ENCODE measurements at regions not wholly inside any gene's neighbourhood (a gene's known extent, or its start where the extent isn't known, plus 50 kb on each side); places are given as distances from the start of the nearest gene placed in this dataset.

DNA sequence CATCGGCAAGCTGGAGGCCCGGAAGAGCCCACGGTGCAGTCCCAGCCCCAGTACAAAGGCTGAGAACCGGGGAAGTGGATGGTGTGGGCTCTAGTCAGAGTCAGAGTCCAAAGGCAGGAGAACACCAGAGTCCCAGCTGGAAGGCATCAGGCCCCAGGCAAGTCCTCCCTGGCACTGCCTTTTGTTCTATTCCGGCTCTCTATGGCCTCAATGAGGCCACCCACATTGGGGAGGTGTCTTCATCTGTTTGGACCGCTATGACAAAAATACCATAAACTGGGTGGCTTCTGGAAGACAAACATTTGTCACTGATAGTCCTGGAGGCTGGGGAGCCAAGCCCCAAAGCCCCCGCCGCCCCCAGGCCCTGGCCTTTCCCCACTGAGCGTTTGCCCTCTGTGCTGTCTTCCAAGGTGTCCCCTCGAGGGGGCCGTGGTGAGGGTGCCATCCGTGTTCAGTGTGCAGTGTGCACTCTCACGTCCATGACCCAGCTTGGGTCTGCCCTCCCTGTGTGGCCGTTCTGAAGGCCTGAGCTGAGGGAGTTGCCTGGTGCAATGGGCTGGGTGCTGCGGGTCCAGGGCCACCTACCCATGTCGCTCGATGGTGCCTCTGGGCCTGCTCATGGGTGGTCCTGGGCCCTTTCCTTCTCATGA, 99.1 kb upstream of the PPP1R26 start:
- no peak for ATAC-seq (ENCODE audit: low read depth)
- 93% methylated on average over 17 of the region's 17 CpGs for WGBS (ENCODE audit: insufficient coverage)

DNA sequence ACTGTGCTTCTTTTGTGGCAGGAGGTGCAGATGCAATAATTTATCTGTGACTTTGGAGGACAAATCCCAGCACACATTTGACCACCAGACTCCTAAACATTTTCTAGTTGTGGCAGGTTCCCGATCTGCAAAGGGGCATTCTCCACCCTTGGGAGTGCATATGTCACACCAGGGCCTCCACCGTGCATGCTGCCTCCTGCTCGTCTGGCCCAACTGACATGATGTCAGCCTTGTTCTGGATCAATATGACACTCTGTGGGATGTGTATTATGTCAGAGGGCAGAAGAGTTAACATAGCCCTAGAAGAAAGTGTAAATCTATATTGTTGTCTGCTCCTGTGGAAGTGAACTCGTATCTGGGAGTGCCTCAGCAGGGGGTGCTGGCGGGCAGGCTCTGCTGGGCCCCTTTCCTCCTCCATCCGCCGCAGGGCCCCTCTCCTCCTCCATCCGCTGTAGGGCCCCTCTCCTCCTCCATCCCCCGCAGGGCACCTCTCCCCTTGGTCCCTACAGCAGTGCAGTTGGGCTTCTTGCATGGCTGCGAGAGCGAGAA, 97.7 kb upstream of the PPP1R26 start:
- no peak for ATAC-seq (ENCODE audit: low read depth)
- TF ChIP-seq, protein P1, sequence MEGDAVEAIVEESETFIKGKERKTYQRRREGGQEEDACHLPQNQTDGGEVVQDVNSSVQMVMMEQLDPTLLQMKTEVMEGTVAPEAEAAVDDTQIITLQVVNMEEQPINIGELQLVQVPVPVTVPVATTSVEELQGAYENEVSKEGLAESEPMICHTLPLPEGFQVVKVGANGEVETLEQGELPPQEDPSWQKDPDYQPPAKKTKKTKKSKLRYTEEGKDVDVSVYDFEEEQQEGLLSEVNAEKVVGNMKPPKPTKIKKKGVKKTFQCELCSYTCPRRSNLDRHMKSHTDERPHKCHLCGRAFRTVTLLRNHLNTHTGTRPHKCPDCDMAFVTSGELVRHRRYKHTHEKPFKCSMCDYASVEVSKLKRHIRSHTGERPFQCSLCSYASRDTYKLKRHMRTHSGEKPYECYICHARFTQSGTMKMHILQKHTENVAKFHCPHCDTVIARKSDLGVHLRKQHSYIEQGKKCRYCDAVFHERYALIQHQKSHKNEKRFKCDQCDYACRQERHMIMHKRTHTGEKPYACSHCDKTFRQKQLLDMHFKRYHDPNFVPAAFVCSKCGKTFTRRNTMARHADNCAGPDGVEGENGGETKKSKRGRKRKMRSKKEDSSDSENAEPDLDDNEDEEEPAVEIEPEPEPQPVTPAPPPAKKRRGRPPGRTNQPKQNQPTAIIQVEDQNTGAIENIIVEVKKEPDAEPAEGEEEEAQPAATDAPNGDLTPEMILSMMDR (IDR thresholded peaks at IDR 0.05) = no peak
- TF ChIP-seq EZH2 (IDR thresholded peaks at IDR 0.05; ENCODE audit: borderline replicate concordance, insufficient read depth, low read depth, low read length, poor library complexity, severe bottlenecking) = no peak
- WGBS (ENCODE audit: insufficient coverage) = 91% methylated on average over 9 of the region's 11 CpGs

More for the DNA sequence above, 99.1 kb upstream of the PPP1R26 start:
- Mint-ChIP-seq H3K4me3 (no peak overlapping the region), H3K9me3 (ENCODE audit: insufficient read depth) (no peaks in the 10 kb centered on the region), H3K27me3 (no peaks in the 10 kb centered on the region), H3K4me1 (no peaks in the 10 kb centered on the region), H3K27ac (no peak overlapping the region)
- H4K20me1 ChIP-seq (ENCODE audit: control insufficient read depth, insufficient read depth, low read length, poor library complexity, severe bottlenecking) = no peaks in the 10 kb centered on the region
- H3K4me1 ChIP-seq (ENCODE audit: control insufficient read depth in 2 of 2, insufficient read depth in 2 of 2, low read length in 2 of 2) = no peaks in the 10 kb centered on the region
- intact Hi-C loops (cut with micrococcal nuclease) = no loop called here
- POLR2A ChIA-PET = no interaction called here
- CTCF ChIA-PET = no interaction called here
- H3K9ac ChIP-seq (ENCODE audit: low read length) = no peak overlapping the region
- no peaks in the 10 kb centered on the region for H3K27me3 ChIP-seq (replicated peaks in 1 of 4; ENCODE audit: control extremely low read depth in 1 of 4, control insufficient read depth in 3 of 4, insufficient read depth in 4 of 4, low read length in 3 of 4)
- H3K4me2 ChIP-seq (replicated peaks; ENCODE audit: low read depth, low read length, poor library complexity, severe bottlenecking) = no peak overlapping the region
- peaks cover 0 to 9% (median 0%) of the 10 kb centered on the region in 3 donors for H3K9me3 ChIP-seq (ENCODE audit: control extremely low read depth in 1 of 3, control insufficient read depth in 2 of 3, insufficient read depth in 1 of 3, low read length in 2 of 3)
- H3K79me2 ChIP-seq (ENCODE audit: control insufficient read depth, insufficient read depth, low read length) = no peaks in the 10 kb centered on the region
- no peak overlapping the region for H3K4me3 ChIP-seq (ENCODE audit: control extremely low read depth in 1 of 5, extremely low read depth in 1 of 5, insufficient read depth in 1 of 5, low read depth in 2 of 5, low read length in 4 of 5)
- no peaks in the 10 kb centered on the region for H3K36me3 ChIP-seq (replicated peaks in 1 of 2; ENCODE audit: control extremely low read depth in 1 of 2, control insufficient read depth in 1 of 2, extremely low read depth in 1 of 2, insufficient read depth in 2 of 2, low read length in 1 of 2)
- H2AFZ ChIP-seq (ENCODE audit: insufficient read depth, low read depth, low read length, poor library complexity, severe bottlenecking) = no peak overlapping the region
- TF ChIP-seq, protein P1 (IDR thresholded peaks at IDR 0.05) = no peak
- TF ChIP-seq EZH2 (IDR thresholded peaks at IDR 0.05; ENCODE audit: borderline replicate concordance, insufficient read depth, low read depth, low read length, poor library complexity, severe bottlenecking) = no peak
- DNase-seq = no peak
- H3K27ac ChIP-seq (ENCODE audit: low read length in 2 of 2) = no peak overlapping the region

More for the DNA sequence above, 97.7 kb upstream of the PPP1R26 start:
- Mint-ChIP-seq H3K4me3 (no peak overlapping the region), H3K27ac (no peak overlapping the region), H3K4me1 (no peaks in the 10 kb centered on the region), H3K27me3 (no peaks in the 10 kb centered on the region), H3K9me3 (ENCODE audit: insufficient read depth) (no peaks in the 10 kb centered on the region)
- H3K9me3 ChIP-seq (ENCODE audit: control extremely low read depth in 1 of 3, control insufficient read depth in 2 of 3, insufficient read depth in 1 of 3, low read length in 2 of 3) = peaks cover 0 to 13% (median 0%) of the 10 kb centered on the region in 3 donors
- no peaks in the 10 kb centered on the region for H3K36me3 ChIP-seq (replicated peaks in 1 of 2; ENCODE audit: control extremely low read depth in 1 of 2, control insufficient read depth in 1 of 2, extremely low read depth in 1 of 2, insufficient read depth in 2 of 2, low read length in 1 of 2)
- H3K79me2 ChIP-seq (ENCODE audit: control insufficient read depth, insufficient read depth, low read length) = no peaks in the 10 kb centered on the region
- H3K4me1 ChIP-seq (ENCODE audit: control insufficient read depth in 2 of 2, insufficient read depth in 2 of 2, low read length in 2 of 2) = no peaks in the 10 kb centered on the region
- H4K20me1 ChIP-seq (ENCODE audit: control insufficient read depth, insufficient read depth, low read length, poor library complexity, severe bottlenecking) = no peaks in the 10 kb centered on the region
- intact Hi-C loops (cut with micrococcal nuclease) = no loop called here
- H2AFZ ChIP-seq (ENCODE audit: insufficient read depth, low read depth, low read length, poor library complexity, severe bottlenecking) = no peak overlapping the region
- H3K4me2 ChIP-seq (replicated peaks; ENCODE audit: low read depth, low read length, poor library complexity, severe bottlenecking) = no peak overlapping the region
- no peaks in the 10 kb centered on the region for H3K27me3 ChIP-seq (replicated peaks in 1 of 4; ENCODE audit: control extremely low read depth in 1 of 4, control insufficient read depth in 3 of 4, insufficient read depth in 4 of 4, low read length in 3 of 4)
- no peak overlapping the region for H3K9ac ChIP-seq (ENCODE audit: low read length)
- no peak for DNase-seq
- ChIA-PET POLR2A (no interaction called here), CTCF (no interaction called here)
- no peak overlapping the region for H3K27ac ChIP-seq (ENCODE audit: low read length in 2 of 2)
- no peak overlapping the region for H3K4me3 ChIP-seq (ENCODE audit: control extremely low read depth in 1 of 5, extremely low read depth in 1 of 5, insufficient read depth in 1 of 5, low read depth in 2 of 5, low read length in 4 of 5)
